AG04449 (cell line): ENCODE measurements at regions not wholly inside any gene's neighbourhood (a gene's known extent, or its start where the extent isn't known, plus 50 kb on each side); places are given as distances from the start of the nearest gene placed in this dataset.

ENCODE experiments used
- CTCF ChIA-PET: fragments of 350-600 bp; formaldehyde crosslinking; extraction: SDS; loops from one replicate; lab custom pipeline; 2021; ENCODE audit warnings: antibody characterized with exemption; lab: Yijun Ruan, JAX
- POLR2A ChIA-PET: fragments of 400-600, 350-600 bp; formaldehyde crosslinking; extraction: SDS; loops from one replicate; lab custom pipeline; 2020; ENCODE audit warnings: antibody characterized with exemption, inconsistent platforms; lab: Yijun Ruan, JAX
- DNase-seq: peaks from one replicate; pipeline ENCODE4 v3.0.0-alpha.2; 2010; ENCODE audit warnings: low read depth, low spot score
- H3K4me3 ChIP-seq: 2 replicates; pipeline ENCODE4 v1.5.1; 2011; ENCODE audit warnings: low read depth, mild to moderate bottlenecking, control low read depth, low read length
- CTCF ChIP-seq: IDR thresholded peaks from one replicate; pipeline ENCODE4 v1.5.1; 2011; ENCODE audit warnings: mild to moderate bottlenecking, moderate library complexity, low read length, control low read depth, inconsistent platforms; ENCODE audit not compliant: insufficient read depth; ENCODE audit errors: missing control alignments

DNA sequence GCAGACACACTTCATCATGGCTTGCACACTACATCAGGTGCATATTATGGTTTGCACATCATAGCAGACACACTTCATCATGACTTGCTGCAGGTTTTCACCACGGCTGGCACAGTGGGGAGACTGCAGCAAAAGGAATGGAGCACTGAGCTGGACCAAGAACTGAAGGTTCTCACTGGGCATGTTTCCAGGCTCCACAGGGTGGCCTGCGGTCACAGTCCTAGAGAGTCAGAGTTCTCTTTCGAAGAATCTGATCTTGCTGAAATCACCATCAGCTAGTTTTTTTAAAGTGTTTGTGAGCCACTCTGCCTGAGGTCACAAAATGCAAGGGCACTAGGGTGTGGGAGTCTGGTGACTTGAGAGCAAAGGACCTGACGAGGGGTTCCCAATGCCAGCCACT, 140.4 kb upstream of the NPY start:
- TF ChIP-seq CTCF: no peak
- no peak overlapping the region for H3K4me3 ChIP-seq
- ChIA-PET CTCF (no interaction called here), POLR2A (no interaction called here)
- no peak for DNase-seq

- POLR2A ChIA-PET: no interaction called here
- CTCF ChIA-PET: no interaction called here
- DNase-seq: no peak
- TF ChIP-seq CTCF: no peak
- no peak overlapping the region for H3K4me3 ChIP-seq
Observed at GRCh38 chr7:24151944-24152343, 132.0 kb upstream of the NPY start.

DNA sequence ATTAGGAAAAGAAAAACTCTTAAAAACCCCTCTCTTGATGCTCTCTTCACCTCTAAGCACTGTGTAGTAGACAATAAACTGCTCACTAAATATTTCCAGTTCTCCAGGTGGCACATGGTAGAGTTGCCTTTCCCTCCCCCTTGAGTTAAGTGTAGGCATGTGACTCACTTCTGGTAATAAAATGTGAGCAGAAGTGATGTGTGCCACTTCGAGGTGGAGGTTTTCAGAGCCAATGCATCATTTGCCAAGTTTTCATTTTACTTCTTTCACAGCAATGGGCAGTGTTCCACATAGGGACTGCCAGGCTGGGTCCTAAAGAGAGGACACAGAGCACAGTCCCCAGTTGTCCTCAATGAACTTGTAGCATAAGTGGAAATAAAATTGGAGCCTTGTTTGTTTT, 131.6 kb upstream of the NPY start:
- CTCF ChIA-PET: no interaction called here
- POLR2A ChIA-PET: no interaction called here
- H3K4me3 ChIP-seq: no peak overlapping the region
- no peak for TF ChIP-seq CTCF
- no peak for DNase-seq

DNA sequence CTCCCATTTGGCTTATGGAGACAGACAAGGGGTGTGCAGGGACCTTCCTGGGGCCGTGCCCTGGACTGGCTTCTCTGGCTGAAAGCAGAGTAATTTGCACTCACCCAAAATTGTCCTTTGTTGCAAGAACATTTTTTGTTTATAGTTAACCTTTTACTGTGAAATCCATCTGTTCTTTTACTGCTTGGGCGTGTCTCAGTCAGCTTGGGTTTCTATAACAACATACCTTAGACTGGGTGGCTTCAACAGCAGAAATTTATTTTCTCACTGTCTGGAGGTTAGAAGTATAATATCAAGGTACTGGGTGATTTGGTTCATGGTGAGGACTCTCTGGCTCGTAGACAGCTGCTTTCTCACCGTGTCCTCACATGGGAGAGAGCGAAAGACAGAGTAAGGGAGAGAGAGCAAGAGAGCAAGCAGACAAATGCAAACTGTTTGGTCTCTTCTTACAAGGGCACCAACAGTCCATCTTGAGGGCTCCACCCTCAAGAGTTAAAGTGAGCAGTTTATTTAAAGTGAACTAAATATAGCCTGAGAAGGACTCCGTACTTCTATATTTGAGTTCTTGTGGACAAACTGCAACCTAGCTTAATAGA, 131.0 kb upstream of the NPY start:
- ChIA-PET POLR2A (no interaction called here), CTCF (no interaction called here)
- TF ChIP-seq CTCF: no peak
- no peak overlapping the region for H3K4me3 ChIP-seq
- no peak for DNase-seq

GRCh38 chr7:24157666-24158065, 126.3 kb upstream of the NPY start:
- TF ChIP-seq CTCF: no peak
- no peak for DNase-seq
- ChIA-PET CTCF (no interaction called here), POLR2A (no interaction called here)
- no peak overlapping the region for H3K4me3 ChIP-seq

DNA sequence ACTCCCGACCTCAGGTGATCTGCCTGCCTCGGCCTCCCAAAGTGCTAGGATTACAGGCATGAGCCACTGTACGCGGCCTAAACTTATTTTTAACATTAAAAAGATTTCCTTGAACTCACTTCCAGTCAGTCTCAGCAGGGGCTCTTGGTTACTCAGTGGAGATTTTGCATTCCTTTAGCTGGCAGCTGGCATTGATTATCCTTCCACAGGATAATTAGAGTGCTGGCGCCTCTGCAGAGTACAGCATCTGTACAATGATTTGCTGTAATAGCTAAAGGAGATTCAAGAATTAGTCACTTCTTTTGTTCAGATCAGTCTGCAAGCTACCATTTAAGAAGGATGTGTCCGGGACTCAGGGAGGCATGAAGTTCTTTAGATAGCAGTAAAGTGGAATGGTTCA, 125.0 kb upstream of the NPY start:
- POLR2A ChIA-PET: no interaction called here
- no peak for DNase-seq
- no peak for TF ChIP-seq CTCF
- no peak overlapping the region for H3K4me3 ChIP-seq
- CTCF ChIA-PET: no interaction called here
